Panc1 (cell line): ENCODE measurements at regions not wholly inside any gene's neighbourhood (a gene's known extent, or its start where the extent isn't known, plus 50 kb on each side); places are given as distances from the start of the nearest gene placed in this dataset.

Source experiments
- CTCF ChIP-seq: fragments of 450-650 bp; IDR thresholded peaks from 2 replicates; pipeline ENCODE4 v1.5.1; 2017; ENCODE audit warnings: mild to moderate bottlenecking
- POLR2AphosphoS5 ChIP-seq: IDR thresholded peaks from 2 replicates; pipeline ENCODE4 v1.6.1; 2012; ENCODE audit warnings: mild to moderate bottlenecking, low read depth, low read length, moderate library complexity
- REST ChIP-seq, 2 experiments: IDR thresholded peaks; 2 replicates each; pipeline ENCODE4 v1.6.1; 2011 to 2012; ENCODE audit warnings: low read depth in 2 of 2, control low read depth in 1 of 2, low read length in 1 of 2, mild to moderate bottlenecking in 1 of 2, moderate library complexity in 1 of 2; ENCODE audit not compliant: insufficient read depth in 1 of 2
- TCF7L2 ChIP-seq: IDR thresholded peaks from 2 replicates; pipeline ENCODE4 v1.6.1; 2011; ENCODE audit warnings: mild to moderate bottlenecking, low read depth, low read length, inconsistent platforms

GRCh38 chr3:22724420-22724819 is 478.7 kb upstream of the UBE2E2 start:
- TF ChIP-seq CTCF: no peak
- TF ChIP-seq POLR2AphosphoS5: no peak
- no peak for TF ChIP-seq TCF7L2
- no peak for TF ChIP-seq REST (IDR thresholded peaks at IDR 0.05; ENCODE audit: insufficient read depth in 1 of 2, low read depth in 2 of 2, low read length in 1 of 2)
